CD14-positive monocyte (primary cell): ENCODE measurements at regions not wholly inside any gene's neighbourhood (a gene's known extent, or its start where the extent isn't known, plus 50 kb on each side); places are given as distances from the start of the nearest gene placed in this dataset.

Experiments
- DNase-seq, 3 donors: peaks; one replicate each; pipeline ENCODE4 v3.0.0-alpha.2; 2011 to 2022
- H2AFZ ChIP-seq: 2 replicates; pipeline ENCODE4 v1.6.0; 2012; ENCODE audit warnings: mild to moderate bottlenecking, low read depth, low read length, inconsistent platforms; ENCODE audit not compliant: insufficient read depth, poor library complexity, severe bottlenecking
- H3K27ac ChIP-seq, 2 donors: 1 replicate in 1 of 2; 2 replicates in 1 of 2; pipeline ENCODE4 v1.5.1; 2012 to 2013; ENCODE audit warnings: low read length in 2 of 2, control low read depth in 1 of 2, inconsistent platforms in 1 of 2, low read depth in 1 of 2, mild to moderate bottlenecking in 1 of 2
- H3K27me3 ChIP-seq, 2 donors: one replicate each; pipeline versions ENCODE4 v1.6.0 to v1.6.1; 2011 to 2013; ENCODE audit warnings: low read length in 2 of 2; ENCODE audit not compliant: control insufficient read depth in 2 of 2, insufficient read depth in 2 of 2
- H3K36me3 ChIP-seq, 2 donors: replicated peaks in 1 of 2; 1 replicate in 1 of 2; 2 replicates in 1 of 2; pipeline versions ENCODE4 v1.5.1 to v1.6.1; 2012 to 2013; ENCODE audit warnings: low read length in 2 of 2, control low read depth in 1 of 2, inconsistent platforms in 1 of 2, mild to moderate bottlenecking in 1 of 2; ENCODE audit not compliant: insufficient read depth in 2 of 2, control insufficient read depth in 1 of 2
- H3K4me1 ChIP-seq, 2 donors: 1 replicate in 1 of 2; 2 replicates in 1 of 2; pipeline versions ENCODE4 v1.5.1 to v1.6.1; 2012 to 2013; ENCODE audit warnings: low read length in 2 of 2, control low read depth in 1 of 2, inconsistent platforms in 1 of 2, mild to moderate bottlenecking in 1 of 2, moderate library complexity in 1 of 2; ENCODE audit not compliant: insufficient read depth in 2 of 2, control insufficient read depth in 1 of 2
- H3K4me2 ChIP-seq: replicated peaks from 2 replicates; pipeline ENCODE3; 2012; ENCODE audit warnings: low read length, moderate library complexity, mild to moderate bottlenecking; ENCODE audit not compliant: poor library complexity, severe bottlenecking; ENCODE audit errors: extremely low read depth
- H3K4me3 ChIP-seq, 3 experiments: fragments of 200-600 bp in 1 of 3; sonication (generic) in 1 of 3; replicated peaks in 1 of 3; 1 replicate in 2 of 3; 2 replicates in 1 of 3; pipeline ENCODE4 v1.5.1; 2011 to 2013; ENCODE audit warnings: low read length in 3 of 3, mild to moderate bottlenecking in 3 of 3, control low read depth in 2 of 3, low read depth in 2 of 3, inconsistent platforms in 1 of 3, moderate library complexity in 1 of 3
- H3K79me2 ChIP-seq: 2 replicates; pipeline ENCODE4 v1.6.0; 2012; ENCODE audit warnings: mild to moderate bottlenecking, control low read depth, inconsistent platforms, low read length, moderate library complexity; ENCODE audit not compliant: insufficient read depth
- H3K9ac ChIP-seq: 2 replicates; pipeline ENCODE4 v1.6.0; 2017; ENCODE audit warnings: low read length, mild to moderate bottlenecking; ENCODE audit not compliant: insufficient read depth, poor library complexity, severe bottlenecking
- H3K9me3 ChIP-seq, 2 donors: replicated peaks in 1 of 2; 1 replicate in 1 of 2; 2 replicates in 1 of 2; pipeline versions ENCODE4 v1.5.1 to v1.6.1; 2012 to 2013; ENCODE audit warnings: low read length in 2 of 2, control low read depth in 1 of 2; ENCODE audit not compliant: control insufficient read depth in 1 of 2, insufficient read depth in 1 of 2
- H4K20me1 ChIP-seq: 2 replicates; pipeline ENCODE4 v1.6.0; 2012; ENCODE audit warnings: mild to moderate bottlenecking, low read length, control low read depth, moderate library complexity; ENCODE audit not compliant: insufficient read depth
- H3K27ac Mint-ChIP-seq, 7 donors: one replicate each; pipeline ENCODE4 v1.8.0; 2020; ENCODE audit warnings: mild to moderate bottlenecking in 7 of 7, mixed read lengths in 7 of 7, moderate library complexity in 6 of 7, inconsistent platforms in 2 of 7
- H3K27me3 Mint-ChIP-seq, 3 donors: one replicate each; pipeline ENCODE4 v1.8.0; 2021 to 2022; ENCODE audit warnings: low read depth in 3 of 3, mild to moderate bottlenecking in 3 of 3, mixed read lengths in 3 of 3, moderate library complexity in 3 of 3, inconsistent platforms in 1 of 3
- H3K36me3 Mint-ChIP-seq, 2 donors: one replicate each; pipeline ENCODE4 v1.8.0; 2020; ENCODE audit warnings: mixed read lengths in 2 of 2, inconsistent platforms in 1 of 2, mild to moderate bottlenecking in 1 of 2
- H3K4me1 Mint-ChIP-seq: one replicate; pipeline ENCODE4 v1.8.0; 2020; ENCODE audit warnings: mild to moderate bottlenecking, mixed read lengths
- H3K4me3 Mint-ChIP-seq, 2 donors: one replicate each; pipeline ENCODE4 v1.8.0; 2020; ENCODE audit warnings: mild to moderate bottlenecking in 2 of 2, mixed read lengths in 2 of 2, moderate library complexity in 1 of 2
- H3K9me3 Mint-ChIP-seq, 7 donors: one replicate each; pipeline ENCODE4 v1.8.0; 2020 to 2022; ENCODE audit warnings: mixed read lengths in 7 of 7, mild to moderate bottlenecking in 6 of 7, moderate library complexity in 6 of 7, inconsistent platforms in 2 of 7
- CTCF ChIP-seq: fragments of 200-600 bp; IDR thresholded peaks from one replicate; pipeline ENCODE4 v1.8.0; 2022; ENCODE audit warnings: antibody characterized with exemption, mild to moderate bottlenecking
- WGBS: methylation state at CpG from one replicate; pipeline ENCODE4 v1.1.5; 2013; ENCODE audit warnings: missing lambda C conversion rate; ENCODE audit not compliant: insufficient coverage; 5-methylcytosine and 5-hydroxymethylcytosine counted together
- intact Hi-C, 2 donors: fragments of 100-400 bp; cut with micrococcal nuclease; formaldehyde crosslinking; loops; one replicate each; pipeline versions ENCODE4 v1.15.0 to v1.15.1; 2023

- H3K4me1 Mint-ChIP-seq: no peaks in the 10 kb centered on the region
- Histone ChIP-seq H2AFZ (no peak overlapping the region), H3K27me3 (no peaks in the 10 kb centered on the region), H3K9me3 (no peaks in the 10 kb centered on the region), H3K4me3 (no peak overlapping the region), H3K9ac (no peak overlapping the region), H4K20me1 (no peaks in the 10 kb centered on the region), H3K79me2 (no peaks in the 10 kb centered on the region), H3K4me2 (no peak overlapping the region), H3K36me3 (no peaks in the 10 kb centered on the region), H3K4me1 (no peaks in the 10 kb centered on the region), H3K27ac (no peak overlapping the region)
- no peak for DNase-seq
- H3K27ac Mint-ChIP-seq: no peak overlapping the region
- intact Hi-C loops: no loop called here
- H3K9me3 Mint-ChIP-seq: peaks cover 0 to 4% (median 0%) of the 10 kb centered on the region in 7 donors
- no peak overlapping the region for H3K4me3 Mint-ChIP-seq
- H3K36me3 Mint-ChIP-seq: no peaks in the 10 kb centered on the region
- no peak for TF ChIP-seq CTCF
- WGBS: 89% methylated on average over 3 of the region's 6 CpGs
- no peaks in the 10 kb centered on the region for H3K27me3 Mint-ChIP-seq
These were observed 139.1 kb downstream of the TMEM38B start for GRCh38 chr9:105833271-105833975.

- Histone ChIP-seq H3K9ac (no peak overlapping the region), H3K27ac (no peak overlapping the region), H3K4me3 (no peak overlapping the region), H3K36me3 (no peaks in the 10 kb centered on the region), H3K4me2 (no peak overlapping the region), H4K20me1 (no peaks in the 10 kb centered on the region), H3K27me3 (no peaks in the 10 kb centered on the region), H3K9me3 (no peaks in the 10 kb centered on the region), H2AFZ (no peak overlapping the region), H3K4me1 (no peaks in the 10 kb centered on the region), H3K79me2 (no peaks in the 10 kb centered on the region)
- intact Hi-C loops: no loop called here
- H3K9me3 Mint-ChIP-seq: peaks cover 0 to 4% (median 0%) of the 10 kb centered on the region in 7 donors
- H3K27me3 Mint-ChIP-seq: no peaks in the 10 kb centered on the region
- no peak overlapping the region for H3K27ac Mint-ChIP-seq
- no peak overlapping the region for H3K4me3 Mint-ChIP-seq
- no peaks in the 10 kb centered on the region for H3K36me3 Mint-ChIP-seq
- WGBS: 100% methylated on average over 2 of the region's 2 CpGs
- no peak for TF ChIP-seq CTCF
- no peaks in the 10 kb centered on the region for H3K4me1 Mint-ChIP-seq
- DNase-seq: no peak
These were observed 140.1 kb downstream of the TMEM38B start for GRCh38 chr9:105834404-105834803.
